ENCODE measurements at regions not wholly inside any gene's neighbourhood (a gene's known extent, or its start where the extent isn't known, plus 50 kb on each side); places are given as distances from the start of the nearest gene placed in this dataset.

DNA sequence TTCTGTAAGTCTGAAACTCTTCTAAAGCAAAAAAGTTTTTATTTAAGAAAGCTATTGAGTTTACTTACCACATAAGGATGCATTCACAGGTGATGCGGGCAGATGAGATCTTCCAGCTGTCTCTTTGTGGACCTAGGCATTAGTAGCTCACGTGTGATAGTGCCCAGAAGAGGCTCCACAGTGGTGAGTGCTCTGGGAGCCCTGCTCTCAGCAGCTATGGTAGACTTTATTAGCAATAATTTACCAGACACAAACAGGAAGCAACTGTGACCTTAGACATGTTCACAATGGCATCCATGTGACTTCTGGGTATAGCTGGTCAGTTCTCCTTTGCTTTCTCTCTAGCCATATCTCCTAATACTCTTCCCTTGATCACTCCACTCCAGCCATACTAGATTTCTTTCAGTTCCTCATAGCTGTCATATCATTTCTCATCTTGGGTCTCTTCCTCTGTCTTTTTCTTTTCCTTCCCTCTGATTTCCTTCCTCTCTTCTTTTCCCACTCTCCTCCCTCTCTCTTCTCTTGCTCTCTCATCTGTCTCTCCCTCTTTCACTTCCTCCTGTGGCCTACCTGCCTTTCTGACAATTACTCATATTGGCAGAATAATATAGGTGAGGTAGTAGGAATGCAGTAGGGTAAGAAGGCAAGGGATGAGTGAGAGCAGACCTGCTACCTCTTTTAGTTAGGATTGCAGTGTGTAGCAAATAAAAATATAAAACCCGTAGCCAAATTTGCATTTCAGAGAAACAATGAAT is 75.2 kb upstream of the SCAF11 start:
- TF ChIP-seq, protein P1, sequence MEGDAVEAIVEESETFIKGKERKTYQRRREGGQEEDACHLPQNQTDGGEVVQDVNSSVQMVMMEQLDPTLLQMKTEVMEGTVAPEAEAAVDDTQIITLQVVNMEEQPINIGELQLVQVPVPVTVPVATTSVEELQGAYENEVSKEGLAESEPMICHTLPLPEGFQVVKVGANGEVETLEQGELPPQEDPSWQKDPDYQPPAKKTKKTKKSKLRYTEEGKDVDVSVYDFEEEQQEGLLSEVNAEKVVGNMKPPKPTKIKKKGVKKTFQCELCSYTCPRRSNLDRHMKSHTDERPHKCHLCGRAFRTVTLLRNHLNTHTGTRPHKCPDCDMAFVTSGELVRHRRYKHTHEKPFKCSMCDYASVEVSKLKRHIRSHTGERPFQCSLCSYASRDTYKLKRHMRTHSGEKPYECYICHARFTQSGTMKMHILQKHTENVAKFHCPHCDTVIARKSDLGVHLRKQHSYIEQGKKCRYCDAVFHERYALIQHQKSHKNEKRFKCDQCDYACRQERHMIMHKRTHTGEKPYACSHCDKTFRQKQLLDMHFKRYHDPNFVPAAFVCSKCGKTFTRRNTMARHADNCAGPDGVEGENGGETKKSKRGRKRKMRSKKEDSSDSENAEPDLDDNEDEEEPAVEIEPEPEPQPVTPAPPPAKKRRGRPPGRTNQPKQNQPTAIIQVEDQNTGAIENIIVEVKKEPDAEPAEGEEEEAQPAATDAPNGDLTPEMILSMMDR (IDR thresholded peaks at IDR 0.05) = no peak
- TF ChIP-seq, protein P2, sequence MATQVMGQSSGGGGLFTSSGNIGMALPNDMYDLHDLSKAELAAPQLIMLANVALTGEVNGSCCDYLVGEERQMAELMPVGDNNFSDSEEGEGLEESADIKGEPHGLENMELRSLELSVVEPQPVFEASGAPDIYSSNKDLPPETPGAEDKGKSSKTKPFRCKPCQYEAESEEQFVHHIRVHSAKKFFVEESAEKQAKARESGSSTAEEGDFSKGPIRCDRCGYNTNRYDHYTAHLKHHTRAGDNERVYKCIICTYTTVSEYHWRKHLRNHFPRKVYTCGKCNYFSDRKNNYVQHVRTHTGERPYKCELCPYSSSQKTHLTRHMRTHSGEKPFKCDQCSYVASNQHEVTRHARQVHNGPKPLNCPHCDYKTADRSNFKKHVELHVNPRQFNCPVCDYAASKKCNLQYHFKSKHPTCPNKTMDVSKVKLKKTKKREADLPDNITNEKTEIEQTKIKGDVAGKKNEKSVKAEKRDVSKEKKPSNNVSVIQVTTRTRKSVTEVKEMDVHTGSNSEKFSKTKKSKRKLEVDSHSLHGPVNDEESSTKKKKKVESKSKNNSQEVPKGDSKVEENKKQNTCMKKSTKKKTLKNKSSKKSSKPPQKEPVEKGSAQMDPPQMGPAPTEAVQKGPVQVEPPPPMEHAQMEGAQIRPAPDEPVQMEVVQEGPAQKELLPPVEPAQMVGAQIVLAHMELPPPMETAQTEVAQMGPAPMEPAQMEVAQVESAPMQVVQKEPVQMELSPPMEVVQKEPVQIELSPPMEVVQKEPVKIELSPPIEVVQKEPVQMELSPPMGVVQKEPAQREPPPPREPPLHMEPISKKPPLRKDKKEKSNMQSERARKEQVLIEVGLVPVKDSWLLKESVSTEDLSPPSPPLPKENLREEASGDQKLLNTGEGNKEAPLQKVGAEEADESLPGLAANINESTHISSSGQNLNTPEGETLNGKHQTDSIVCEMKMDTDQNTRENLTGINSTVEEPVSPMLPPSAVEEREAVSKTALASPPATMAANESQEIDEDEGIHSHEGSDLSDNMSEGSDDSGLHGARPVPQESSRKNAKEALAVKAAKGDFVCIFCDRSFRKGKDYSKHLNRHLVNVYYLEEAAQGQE (IDR thresholded peaks at IDR 0.05; ENCODE audit: insufficient read depth in 1 of 2, low read depth in 2 of 2, low read length in 1 of 2) = no peak
- TF ChIP-seq SIN3A (IDR thresholded peaks at IDR 0.05; ENCODE audit: borderline replicate concordance, insufficient read depth, low read depth, low read length) (no peak), POLR2AphosphoS5 (IDR thresholded peaks at IDR 0.05; ENCODE audit: low read depth, low read length) (no peak)
